NAMALWA (cell line): ENCODE measurements at regions not wholly inside any gene's neighbourhood (a gene's known extent, or its start where the extent isn't known, plus 50 kb on each side); places are given as distances from the start of the nearest gene placed in this dataset.
"Not testable (repeated sequence)": the region's sequence is repeated elsewhere in the genome, so short reads cannot be mapped to it uniquely, and the experiment has no call there.

Source experiments
- DNase-seq: peaks from one replicate; pipeline ENCODE4 v3.0.0-alpha.2; 2015; ENCODE audit warnings: low spot score

GRCh38 chr7:131145770-131146169, 181.9 kb upstream of the MKLN1 start:
- no peak for DNase-seq

- DNase-seq, result no peak
Observed at GRCh38 chr7:131147604-131148003, 180.1 kb upstream of the MKLN1 start.

DNA sequence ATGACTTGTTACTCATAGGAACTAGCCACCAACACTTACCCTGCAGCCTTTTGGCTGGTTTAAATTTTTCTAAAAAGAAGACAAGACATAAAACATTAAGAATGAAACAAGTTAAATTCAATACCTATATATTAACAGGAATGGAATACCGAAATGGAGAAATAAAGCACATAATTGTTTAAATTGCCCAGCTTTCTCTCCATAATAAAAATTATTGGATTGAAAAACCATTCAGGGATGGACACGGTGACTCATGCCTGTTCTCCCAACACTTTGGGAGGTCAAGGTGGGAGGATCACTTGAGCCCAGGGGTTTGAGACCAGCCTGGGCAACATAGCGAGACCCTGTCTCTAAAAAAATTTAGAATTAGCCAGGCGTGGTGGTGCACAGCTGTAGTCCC, 179.4 kb upstream of the MKLN1 start:
- no peak for DNase-seq

GRCh38 chr7:131148708-131149428, 178.8 kb upstream of the MKLN1 start:
- DNase-seq, result no peak

- DNase-seq, result no peak
Observed at GRCh38 chr7:131149429-131149773, 178.3 kb upstream of the MKLN1 start.

GRCh38 chr7:131149840-131150239, 177.8 kb upstream of the MKLN1 start:
- DNase-seq, result no peak

GRCh38 chr7:131151034-131151433, 176.6 kb upstream of the MKLN1 start:
- DNase-seq, result no peak

DNA sequence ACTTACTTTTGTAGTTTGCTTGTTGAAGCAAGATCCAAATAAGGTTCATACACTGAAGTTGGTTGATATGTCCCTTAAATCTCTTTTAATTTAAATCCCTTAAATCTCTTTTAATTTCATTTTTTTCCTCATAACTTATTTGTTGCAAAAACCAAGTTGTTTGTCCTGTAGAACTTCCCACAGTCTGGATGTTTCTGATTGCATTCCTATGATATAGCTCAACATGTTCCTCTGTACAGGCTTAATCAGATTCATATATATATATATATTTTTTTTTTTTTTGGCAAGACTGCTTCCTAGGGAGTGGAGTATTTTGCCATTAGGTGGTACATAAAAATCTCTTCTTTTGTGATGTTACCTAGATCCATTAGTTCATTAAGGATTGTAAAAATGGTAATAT, 174.9 kb upstream of the MKLN1 start:
- DNase-seq, result no peak

DNA sequence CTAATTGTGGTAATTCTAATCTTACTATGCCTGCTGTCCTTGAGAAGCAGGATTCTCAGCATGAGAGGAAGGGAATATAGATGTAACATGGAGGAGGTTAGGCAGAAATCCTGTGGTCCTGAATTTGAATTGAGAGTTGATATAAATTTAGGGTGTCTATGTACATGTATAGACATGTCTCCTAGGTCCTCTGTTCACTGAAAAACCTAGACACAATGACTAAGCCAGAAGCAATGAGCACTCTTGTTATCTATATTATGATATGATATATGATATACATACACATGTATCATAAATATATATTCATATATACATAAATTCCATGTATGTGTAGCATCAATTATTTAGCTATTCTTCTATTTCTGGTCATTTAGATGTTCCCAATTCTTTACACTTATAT, 173.3 kb upstream of the MKLN1 start:
- no peak for DNase-seq

- no peak for DNase-seq
Observed at GRCh38 chr7:131157530-131158243, 170.0 kb upstream of the MKLN1 start.

DNA sequence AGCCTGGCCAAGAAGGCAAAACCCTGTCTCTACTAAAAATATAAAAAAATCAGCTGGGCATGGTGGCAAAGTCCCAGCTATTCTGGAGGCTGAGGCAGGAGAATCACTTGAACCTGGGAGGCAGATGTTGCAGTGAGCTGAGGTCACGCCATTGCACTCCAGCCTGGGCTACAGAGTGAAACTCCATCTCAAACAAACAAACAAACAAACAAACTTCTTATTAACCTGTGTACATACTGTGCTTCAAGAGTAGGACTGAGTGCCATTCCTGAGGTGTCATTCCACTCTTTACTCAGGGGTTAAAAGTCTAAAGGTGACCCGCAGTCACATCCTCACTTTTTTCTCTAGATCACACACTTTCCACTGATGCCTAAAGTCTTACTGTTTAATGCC, 169.4 kb upstream of the MKLN1 start:
- not testable (repeated sequence) for DNase-seq

GRCh38 chr7:131159961-131160361, 167.7 kb upstream of the MKLN1 start:
- DNase-seq, result no peak

GRCh38 chr7:131161103-131161502, 166.6 kb upstream of the MKLN1 start:
- no peak for DNase-seq

GRCh38 chr7:131164025-131164925, 163.4 kb upstream of the MKLN1 start:
- DNase-seq, result no peak

DNA sequence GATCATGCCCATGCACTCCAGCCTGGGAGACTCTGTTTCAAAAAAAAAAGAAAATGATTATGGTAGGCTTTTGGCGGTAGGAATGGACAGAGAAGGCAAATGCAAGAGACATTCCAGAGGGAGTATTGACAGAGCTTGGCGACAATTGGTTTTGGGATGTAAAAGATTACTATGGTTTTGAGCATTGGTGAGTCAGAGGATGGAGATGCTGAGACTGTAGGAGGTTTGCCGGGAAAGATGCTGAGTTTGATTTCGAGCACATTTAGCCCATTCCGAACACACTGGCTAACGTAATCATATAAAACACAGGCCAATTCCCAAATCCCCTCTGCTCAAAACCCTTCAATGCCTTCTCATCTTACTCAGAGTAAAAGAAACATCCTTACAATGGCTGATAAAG, 161.6 kb upstream of the MKLN1 start:
- no peak for DNase-seq

GRCh38 chr7:131170440-131171271, 157.0 kb upstream of the MKLN1 start:
- DNase-seq, result no peak

GRCh38 chr7:131173145-131173890, 154.4 kb upstream of the MKLN1 start:
- DNase-seq, result no peak

- no peak for DNase-seq
Observed at GRCh38 chr7:131174391-131174790, 153.3 kb upstream of the MKLN1 start.

DNA sequence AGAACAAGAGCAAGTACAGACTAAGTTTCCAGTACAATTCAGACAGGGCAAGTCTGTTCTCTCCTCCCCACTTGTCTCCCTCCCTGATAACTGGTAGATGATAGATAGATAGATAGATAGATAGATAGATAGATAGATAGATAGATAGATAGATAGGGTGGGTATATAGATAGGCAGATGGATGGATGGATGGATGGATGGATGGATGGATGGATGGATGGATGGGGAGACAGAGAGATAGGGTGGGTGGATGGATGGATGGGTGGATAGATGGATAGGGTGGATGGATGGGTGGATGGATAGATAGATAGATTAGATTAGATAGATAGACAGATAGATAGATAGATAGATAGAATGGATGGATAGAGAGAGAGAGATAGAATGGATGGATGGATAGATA, 152.8 kb upstream of the MKLN1 start:
- no peak for DNase-seq

GRCh38 chr7:131182446-131183058, 145.1 kb upstream of the MKLN1 start:
- DNase-seq, result no peak

GRCh38 chr7:131183072-131183471, 144.6 kb upstream of the MKLN1 start:
- DNase-seq, result no peak
